Neural cell (in vitro differentiated cells): ENCODE measurements at regions not wholly inside any gene's neighbourhood (a gene's known extent, or its start where the extent isn't known, plus 50 kb on each side); places are given as distances from the start of the nearest gene placed in this dataset.

ENCODE experiments used
- H2AFZ ChIP-seq: fragments of 200-600, 300-800 bp; sonication (generic), shearing (Covaris generic); 2 replicates; pipeline ENCODE4 v1.6.0; 2014; ENCODE audit warnings: low read depth, mild to moderate bottlenecking, antibody characterized with exemption, low read length, moderate library complexity
- H3F3A ChIP-seq: fragments of 200-600 bp; shearing (Covaris generic); 2 replicates; pipeline ENCODE4 v1.6.1; 2016; ENCODE audit warnings: mild to moderate bottlenecking, moderate library complexity, mixed read lengths, antibody characterized with exemption, low read length; ENCODE audit not compliant: insufficient read depth, poor library complexity, severe bottlenecking
- H3K27ac ChIP-seq: fragments of 200-600, 300-800 bp; sonication (generic), shearing (Covaris generic); 2 replicates; pipeline ENCODE4 v1.5.1; 2014; ENCODE audit warnings: mild to moderate bottlenecking, low read length, moderate library complexity
- H3K27me3 ChIP-seq: fragments of 300-800, 200-600 bp; sonication (generic), shearing (Covaris generic); 2 replicates; pipeline ENCODE4 v1.6.0; 2014; ENCODE audit warnings: mild to moderate bottlenecking, low read depth, low read length, moderate library complexity; ENCODE audit not compliant: insufficient read depth
- H3K36me3 ChIP-seq: fragments of 300-800, 200-600 bp; sonication (generic), shearing (Covaris generic); 2 replicates; pipeline ENCODE4 v1.5.1; 2014; ENCODE audit warnings: mild to moderate bottlenecking, antibody characterized with exemption, low read length, moderate library complexity; ENCODE audit not compliant: insufficient read depth
- H3K4me2 ChIP-seq: fragments of 300-800, 200-600 bp; sonication (generic), shearing (Covaris generic); 2 replicates; pipeline ENCODE4 v1.6.0; 2014; ENCODE audit warnings: mild to moderate bottlenecking, low read length
- H3K4me3 ChIP-seq: fragments of 300-800, 200-600 bp; sonication (generic), shearing (Covaris generic); 2 replicates; pipeline ENCODE4 v1.5.1; 2014; ENCODE audit warnings: mild to moderate bottlenecking, low read length, moderate library complexity
- H3K79me2 ChIP-seq: fragments of 200-600 bp; shearing (Covaris generic); replicated peaks from 2 replicates; pipeline ENCODE4 v1.6.0; 2014; ENCODE audit warnings: mild to moderate bottlenecking, low read length, moderate library complexity; ENCODE audit not compliant: insufficient read depth
- H3K9ac ChIP-seq: fragments of 300-800, 200-600 bp; sonication (generic), shearing (Covaris generic); 2 replicates; pipeline ENCODE4 v1.6.1; 2016; ENCODE audit warnings: mild to moderate bottlenecking, low read length, mixed read lengths
- H3K9me2 ChIP-seq: fragments of 200-600 bp; shearing (Covaris generic); 2 replicates; pipeline ENCODE4 v1.6.1; 2016; ENCODE audit warnings: mild to moderate bottlenecking, low read length, mixed read lengths; ENCODE audit not compliant: insufficient read depth
- H3K9me3 ChIP-seq: fragments of 200-600, 300-800 bp; sonication (generic), shearing (Covaris generic); 2 replicates; pipeline ENCODE4 v1.6.1; 2016; ENCODE audit warnings: mild to moderate bottlenecking, mixed run types, low read length, moderate library complexity, mixed read lengths
- H4K20me1 ChIP-seq: fragments of 200-600 bp; shearing (Covaris generic); 2 replicates; pipeline ENCODE4 v1.6.1; 2016; ENCODE audit warnings: mild to moderate bottlenecking, mixed run types; ENCODE audit not compliant: insufficient read depth
- EZH2 ChIP-seq: fragments of 200-600, 300-800 bp; shearing (Covaris generic), sonication (generic); IDR thresholded peaks from 2 replicates; pipeline ENCODE4 v1.6.1; 2014; ENCODE audit warnings: antibody characterized with exemption, low read length, borderline replicate concordance, mild to moderate bottlenecking; ENCODE audit not compliant: insufficient read depth, poor library complexity, severe bottlenecking
- MXI1 ChIP-seq: fragments of 450-650 bp; conservative IDR thresholded peaks from 2 replicates; pipeline ENCODE4 v1.6.1; 2014; ENCODE audit warnings: antibody characterized with exemption, mild to moderate bottlenecking; ENCODE audit not compliant: poor library complexity, severe bottlenecking
- POLR2AphosphoS5 ChIP-seq: IDR thresholded peaks from 2 replicates; pipeline ENCODE4 v1.6.1; 2012
- RAD21 ChIP-seq: fragments of 450-650 bp; conservative IDR thresholded peaks from 2 replicates; pipeline ENCODE4 v1.6.1; 2014; ENCODE audit warnings: antibody characterized with exemption, mild to moderate bottlenecking, moderate library complexity
- SMC3 ChIP-seq: fragments of 450-650 bp; conservative IDR thresholded peaks from 2 replicates; pipeline ENCODE4 v1.6.1; 2014; ENCODE audit warnings: antibody characterized with exemption, mild to moderate bottlenecking, moderate library complexity; ENCODE audit not compliant: poor library complexity
- TAF1 ChIP-seq: IDR thresholded peaks from 2 replicates; pipeline ENCODE4 v1.6.1; 2012; ENCODE audit warnings: low read depth
- TF ChIP-seq, protein P1 (sequence below): fragments of 450-650 bp; IDR thresholded peaks from 2 replicates; pipeline ENCODE4 v1.5.1; 2014; ENCODE audit warnings: antibody characterized with exemption, mild to moderate bottlenecking, moderate library complexity; ENCODE audit not compliant: poor library complexity, severe bottlenecking
- TF ChIP-seq, protein P2 (sequence below): IDR thresholded peaks from 2 replicates; pipeline ENCODE4 v1.6.1; 2012; ENCODE audit warnings: borderline replicate concordance

DNA sequence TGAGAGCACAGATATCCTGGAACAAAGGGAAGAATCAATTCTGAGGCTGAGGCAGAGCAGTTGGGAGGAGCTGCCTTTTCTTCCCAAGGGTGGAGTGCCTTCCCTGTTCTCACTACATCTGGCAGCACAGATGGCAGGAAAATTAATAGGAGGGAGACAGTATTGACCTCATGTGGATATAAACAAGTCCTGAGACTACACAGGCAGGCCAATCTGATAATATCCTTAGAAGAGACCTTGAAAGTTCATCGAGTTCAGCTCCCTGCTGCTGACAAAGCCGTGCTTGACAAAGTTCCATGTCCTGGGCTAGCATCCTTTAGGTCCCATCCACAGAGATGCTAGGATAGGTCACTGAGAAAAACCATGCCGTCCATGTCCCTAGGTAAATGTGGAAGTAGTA is 1451.5 kb downstream of the EFNB2 start:
- no peak overlapping the region for H3K4me3 ChIP-seq
- no peak overlapping the region for H3K27ac ChIP-seq
- TF ChIP-seq SMC3 (no peak), TAF1 (no peak), MXI1 (no peak), EZH2 (no peak), RAD21 (no peak), POLR2AphosphoS5 (no peak)
- TF ChIP-seq, protein P1, sequence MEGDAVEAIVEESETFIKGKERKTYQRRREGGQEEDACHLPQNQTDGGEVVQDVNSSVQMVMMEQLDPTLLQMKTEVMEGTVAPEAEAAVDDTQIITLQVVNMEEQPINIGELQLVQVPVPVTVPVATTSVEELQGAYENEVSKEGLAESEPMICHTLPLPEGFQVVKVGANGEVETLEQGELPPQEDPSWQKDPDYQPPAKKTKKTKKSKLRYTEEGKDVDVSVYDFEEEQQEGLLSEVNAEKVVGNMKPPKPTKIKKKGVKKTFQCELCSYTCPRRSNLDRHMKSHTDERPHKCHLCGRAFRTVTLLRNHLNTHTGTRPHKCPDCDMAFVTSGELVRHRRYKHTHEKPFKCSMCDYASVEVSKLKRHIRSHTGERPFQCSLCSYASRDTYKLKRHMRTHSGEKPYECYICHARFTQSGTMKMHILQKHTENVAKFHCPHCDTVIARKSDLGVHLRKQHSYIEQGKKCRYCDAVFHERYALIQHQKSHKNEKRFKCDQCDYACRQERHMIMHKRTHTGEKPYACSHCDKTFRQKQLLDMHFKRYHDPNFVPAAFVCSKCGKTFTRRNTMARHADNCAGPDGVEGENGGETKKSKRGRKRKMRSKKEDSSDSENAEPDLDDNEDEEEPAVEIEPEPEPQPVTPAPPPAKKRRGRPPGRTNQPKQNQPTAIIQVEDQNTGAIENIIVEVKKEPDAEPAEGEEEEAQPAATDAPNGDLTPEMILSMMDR = no peak
- TF ChIP-seq, protein P2, sequence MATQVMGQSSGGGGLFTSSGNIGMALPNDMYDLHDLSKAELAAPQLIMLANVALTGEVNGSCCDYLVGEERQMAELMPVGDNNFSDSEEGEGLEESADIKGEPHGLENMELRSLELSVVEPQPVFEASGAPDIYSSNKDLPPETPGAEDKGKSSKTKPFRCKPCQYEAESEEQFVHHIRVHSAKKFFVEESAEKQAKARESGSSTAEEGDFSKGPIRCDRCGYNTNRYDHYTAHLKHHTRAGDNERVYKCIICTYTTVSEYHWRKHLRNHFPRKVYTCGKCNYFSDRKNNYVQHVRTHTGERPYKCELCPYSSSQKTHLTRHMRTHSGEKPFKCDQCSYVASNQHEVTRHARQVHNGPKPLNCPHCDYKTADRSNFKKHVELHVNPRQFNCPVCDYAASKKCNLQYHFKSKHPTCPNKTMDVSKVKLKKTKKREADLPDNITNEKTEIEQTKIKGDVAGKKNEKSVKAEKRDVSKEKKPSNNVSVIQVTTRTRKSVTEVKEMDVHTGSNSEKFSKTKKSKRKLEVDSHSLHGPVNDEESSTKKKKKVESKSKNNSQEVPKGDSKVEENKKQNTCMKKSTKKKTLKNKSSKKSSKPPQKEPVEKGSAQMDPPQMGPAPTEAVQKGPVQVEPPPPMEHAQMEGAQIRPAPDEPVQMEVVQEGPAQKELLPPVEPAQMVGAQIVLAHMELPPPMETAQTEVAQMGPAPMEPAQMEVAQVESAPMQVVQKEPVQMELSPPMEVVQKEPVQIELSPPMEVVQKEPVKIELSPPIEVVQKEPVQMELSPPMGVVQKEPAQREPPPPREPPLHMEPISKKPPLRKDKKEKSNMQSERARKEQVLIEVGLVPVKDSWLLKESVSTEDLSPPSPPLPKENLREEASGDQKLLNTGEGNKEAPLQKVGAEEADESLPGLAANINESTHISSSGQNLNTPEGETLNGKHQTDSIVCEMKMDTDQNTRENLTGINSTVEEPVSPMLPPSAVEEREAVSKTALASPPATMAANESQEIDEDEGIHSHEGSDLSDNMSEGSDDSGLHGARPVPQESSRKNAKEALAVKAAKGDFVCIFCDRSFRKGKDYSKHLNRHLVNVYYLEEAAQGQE = no peak
- no peaks in the 10 kb centered on the region for H3K9me2 ChIP-seq
- H3K79me2 ChIP-seq = no peaks in the 10 kb centered on the region
- no peak overlapping the region for H3K4me2 ChIP-seq
- H3K9me3 ChIP-seq = no peaks in the 10 kb centered on the region
- H4K20me1 ChIP-seq = no peaks in the 10 kb centered on the region
- H3K9ac ChIP-seq = no peak overlapping the region
- H3F3A ChIP-seq = no peaks in the 10 kb centered on the region
- no peak overlapping the region for H2AFZ ChIP-seq
- no peaks in the 10 kb centered on the region for H3K27me3 ChIP-seq
- no peaks in the 10 kb centered on the region for H3K36me3 ChIP-seq

DNA sequence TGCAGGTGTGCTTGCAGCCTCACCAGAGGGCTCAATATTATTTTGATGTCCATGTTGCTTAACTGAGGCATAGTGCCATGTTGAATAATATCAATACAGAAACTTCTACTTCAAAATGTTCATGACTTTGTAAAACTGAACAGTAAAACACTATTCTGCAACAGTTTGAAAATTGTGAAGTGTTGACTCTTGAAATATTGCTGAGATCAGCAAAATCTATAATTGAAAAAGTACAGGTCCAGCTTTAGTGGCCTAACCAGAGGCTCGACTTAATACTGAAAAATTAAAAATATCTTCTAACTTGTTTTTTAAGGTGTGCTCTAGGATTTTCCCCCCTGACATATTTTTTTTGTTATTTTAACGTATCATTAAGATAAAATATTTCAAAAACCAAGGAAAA is 1460.7 kb downstream of the EFNB2 start:
- H3K4me3 ChIP-seq = no peak overlapping the region
- H3F3A ChIP-seq = no peaks in the 10 kb centered on the region
- no peaks in the 10 kb centered on the region for H3K79me2 ChIP-seq
- no peaks in the 10 kb centered on the region for H4K20me1 ChIP-seq
- no peak overlapping the region for H3K9ac ChIP-seq
- TF ChIP-seq, protein P2 = no peak
- no peak overlapping the region for H3K27ac ChIP-seq
- H3K4me2 ChIP-seq = no peak overlapping the region
- no peaks in the 10 kb centered on the region for H3K9me3 ChIP-seq
- H3K9me2 ChIP-seq = no peaks in the 10 kb centered on the region
- H3K27me3 ChIP-seq = no peaks in the 10 kb centered on the region
- no peak overlapping the region for H2AFZ ChIP-seq
- H3K36me3 ChIP-seq = no peaks in the 10 kb centered on the region
